Mesothelial cell of epicardium (in vitro differentiated cells): ENCODE measurements at regions not wholly inside any gene's neighbourhood (a gene's known extent, or its start where the extent isn't known, plus 50 kb on each side); places are given as distances from the start of the nearest gene placed in this dataset.

Experiments
- DNase-seq, 2 experiments: peaks; one replicate each; pipeline ENCODE4 v3.0.0; 2021; ENCODE audit warnings: low spot score in 2 of 2; ENCODE audit not compliant: unreplicated experiment in 2 of 2
- H3K27ac Mint-ChIP-seq: 2 replicates; pipeline ENCODE4 v1.8.0; 2021; ENCODE audit warnings: mixed read lengths
- H3K27me3 Mint-ChIP-seq: 2 replicates; pipeline ENCODE4 v1.8.0; 2021; ENCODE audit warnings: low read depth, mixed read lengths
- H3K36me3 Mint-ChIP-seq: 2 replicates; pipeline ENCODE4 v1.8.0; 2021; ENCODE audit warnings: mixed read lengths
- H3K4me1 Mint-ChIP-seq: 2 replicates; pipeline ENCODE4 v1.8.0; 2021; ENCODE audit warnings: mixed read lengths
- H3K4me3 Mint-ChIP-seq: 2 replicates; pipeline ENCODE4 v1.8.0; 2021; ENCODE audit warnings: mild to moderate bottlenecking, moderate library complexity, mixed read lengths
- H3K9me3 Mint-ChIP-seq: 2 replicates; pipeline ENCODE4 v1.8.0; 2021; ENCODE audit warnings: mixed read lengths
- TF ChIP-seq, protein P1 (sequence below): fragments of 200-600 bp; sonication (generic); IDR thresholded peaks from one replicate; pipeline ENCODE4 v1.5.0; 2021; ENCODE audit warnings: antibody characterized with exemption; ENCODE audit not compliant: unreplicated experiment

DNA sequence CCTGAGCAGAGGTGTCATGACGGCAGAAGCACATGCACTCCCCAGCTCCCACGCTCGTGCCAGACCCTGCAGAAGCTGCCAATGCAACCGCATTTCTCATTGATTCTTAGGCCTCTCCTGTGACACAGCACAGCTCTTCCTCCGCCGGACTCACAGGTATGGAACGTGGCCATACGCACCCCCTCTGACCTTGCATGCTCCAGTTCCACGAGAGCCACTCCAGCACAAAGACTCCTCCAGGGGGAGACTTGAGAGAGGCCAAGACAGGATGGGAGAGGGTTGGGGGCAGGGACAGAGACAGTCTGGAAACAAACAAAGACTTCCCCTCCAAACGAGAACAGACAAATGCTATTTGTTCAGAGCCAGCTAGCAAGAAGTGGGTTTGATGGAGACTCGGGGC lies 124.3 kb upstream of the PPP2R2D start:
- no peak for DNase-seq
- Mint-ChIP-seq H3K27me3 (peaks cover 13% of the 10 kb centered on the region), H3K27ac (no peak overlapping the region), H3K9me3 (peaks cover 40% of the 10 kb centered on the region), H3K4me3 (no peak overlapping the region), H3K4me1 (peaks cover 2% of the 10 kb centered on the region), H3K36me3 (peaks cover 3% of the 10 kb centered on the region)
- TF ChIP-seq, protein P1, sequence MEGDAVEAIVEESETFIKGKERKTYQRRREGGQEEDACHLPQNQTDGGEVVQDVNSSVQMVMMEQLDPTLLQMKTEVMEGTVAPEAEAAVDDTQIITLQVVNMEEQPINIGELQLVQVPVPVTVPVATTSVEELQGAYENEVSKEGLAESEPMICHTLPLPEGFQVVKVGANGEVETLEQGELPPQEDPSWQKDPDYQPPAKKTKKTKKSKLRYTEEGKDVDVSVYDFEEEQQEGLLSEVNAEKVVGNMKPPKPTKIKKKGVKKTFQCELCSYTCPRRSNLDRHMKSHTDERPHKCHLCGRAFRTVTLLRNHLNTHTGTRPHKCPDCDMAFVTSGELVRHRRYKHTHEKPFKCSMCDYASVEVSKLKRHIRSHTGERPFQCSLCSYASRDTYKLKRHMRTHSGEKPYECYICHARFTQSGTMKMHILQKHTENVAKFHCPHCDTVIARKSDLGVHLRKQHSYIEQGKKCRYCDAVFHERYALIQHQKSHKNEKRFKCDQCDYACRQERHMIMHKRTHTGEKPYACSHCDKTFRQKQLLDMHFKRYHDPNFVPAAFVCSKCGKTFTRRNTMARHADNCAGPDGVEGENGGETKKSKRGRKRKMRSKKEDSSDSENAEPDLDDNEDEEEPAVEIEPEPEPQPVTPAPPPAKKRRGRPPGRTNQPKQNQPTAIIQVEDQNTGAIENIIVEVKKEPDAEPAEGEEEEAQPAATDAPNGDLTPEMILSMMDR: no peak

GRCh38 chr10:131777162-131777561 lies 123.6 kb upstream of the PPP2R2D start:
- peaks cover 13% of the 10 kb centered on the region for H3K27me3 Mint-ChIP-seq
- no peak overlapping the region for H3K27ac Mint-ChIP-seq
- TF ChIP-seq, protein P1: no peak
- peaks cover 46% of the 10 kb centered on the region for H3K9me3 Mint-ChIP-seq
- H3K36me3 Mint-ChIP-seq: peaks cover 3% of the 10 kb centered on the region
- H3K4me1 Mint-ChIP-seq: peaks cover 2% of the 10 kb centered on the region
- no peak overlapping the region for H3K4me3 Mint-ChIP-seq
- DNase-seq: no peak

- H3K27ac Mint-ChIP-seq: no peak overlapping the region
- H3K4me1 Mint-ChIP-seq: peaks cover under 1% of the 10 kb centered on the region
- TF ChIP-seq, protein P1: no peak
- peaks cover 10% of the 10 kb centered on the region for H3K27me3 Mint-ChIP-seq
- peaks cover 51% of the 10 kb centered on the region for H3K9me3 Mint-ChIP-seq
- H3K36me3 Mint-ChIP-seq: peaks cover 3% of the 10 kb centered on the region
- H3K4me3 Mint-ChIP-seq: no peak overlapping the region
- DNase-seq: no peak
These were observed 122.9 kb upstream of the PPP2R2D start for GRCh38 chr10:131777921-131778320.

GRCh38 chr10:131778385-131778784 lies 122.4 kb upstream of the PPP2R2D start:
- DNase-seq: no peak
- peaks cover 51% of the 10 kb centered on the region for H3K9me3 Mint-ChIP-seq
- no peak overlapping the region for H3K27ac Mint-ChIP-seq
- peaks cover 8% of the 10 kb centered on the region for H3K27me3 Mint-ChIP-seq
- peaks cover 3% of the 10 kb centered on the region for H3K36me3 Mint-ChIP-seq
- no peak overlapping the region for H3K4me3 Mint-ChIP-seq
- H3K4me1 Mint-ChIP-seq: no peaks in the 10 kb centered on the region
- TF ChIP-seq, protein P1: no peak

DNA sequence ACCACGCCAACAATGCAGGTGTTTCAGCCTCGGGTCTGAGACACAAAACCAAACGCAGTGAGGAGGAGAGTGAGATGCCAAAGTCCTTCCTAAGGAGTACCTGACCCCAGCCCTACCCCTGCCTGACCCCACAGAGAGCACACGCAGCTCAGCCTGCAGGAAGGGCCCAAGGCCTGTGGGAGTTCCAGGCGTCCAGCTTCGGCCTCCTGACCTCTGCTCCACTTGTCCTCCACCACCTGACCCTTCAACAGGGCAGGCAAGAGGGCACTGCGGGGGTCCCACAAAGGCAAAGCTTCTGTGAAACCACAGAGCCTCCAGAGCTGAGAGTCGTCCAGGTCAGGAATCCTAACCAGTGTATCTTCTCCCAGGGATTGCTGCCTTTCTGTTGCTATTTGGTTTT lies 122.0 kb upstream of the PPP2R2D start:
- no peak for DNase-seq
- Mint-ChIP-seq H3K36me3 (peaks cover 3% of the 10 kb centered on the region), H3K9me3 (peaks cover 51% of the 10 kb centered on the region)

More for the DNA sequence above, 122.0 kb upstream of the PPP2R2D start:
- H3K4me3 Mint-ChIP-seq: no peak overlapping the region
- H3K27me3 Mint-ChIP-seq: peaks cover 3% of the 10 kb centered on the region
- H3K27ac Mint-ChIP-seq: no peak overlapping the region
- TF ChIP-seq, protein P1: no peak
- H3K4me1 Mint-ChIP-seq: no peaks in the 10 kb centered on the region
